ENCODE measurements at regions not wholly inside any gene's neighbourhood (a gene's known extent, or its start where the extent isn't known, plus 50 kb on each side); places are given as distances from the start of the nearest gene placed in this dataset.

- TF ChIP-seq CTCF (IDR thresholded peaks at IDR 0.05) (no peak), POLR2A (IDR thresholded peaks at IDR 0.05) (no peak), EP300 (IDR thresholded peaks at IDR 0.05; ENCODE audit: low read depth) (no peak), POLR2AphosphoS5 (IDR thresholded peaks at IDR 0.05) (no peak)
These were observed 86.8 kb upstream of the OR13F1 start for GRCh38 chr9:104417296-104417695.
